HEK293 (cell line): ENCODE measurements at regions not wholly inside any gene's neighbourhood (a gene's known extent, or its start where the extent isn't known, plus 50 kb on each side); places are given as distances from the start of the nearest gene placed in this dataset.

Experiments
- CTCF ChIA-PET: fragments of 350-600 bp; formaldehyde crosslinking; extraction: SDS; loops from one replicate; lab custom pipeline; 2021; ENCODE audit warnings: antibody characterized with exemption; lab: Yijun Ruan, JAX
- POLR2A ChIA-PET: fragments of 300-600 bp; formaldehyde crosslinking; extraction: SDS; loops from one replicate; lab custom pipeline; 2020; ENCODE audit warnings: antibody characterized with exemption, inconsistent platforms; lab: Yijun Ruan, JAX
- H3K27ac ChIP-seq: fragments of 200-500 bp; sonication (Bioruptor generic); 2 replicates; pipeline ENCODE4 v1.5.1; 2014; ENCODE audit warnings: low read depth, low read length, control low read depth, inconsistent platforms; ENCODE audit errors: extremely low read depth
- H3K36me3 ChIP-seq, 2 experiments: fragments of 200-500 bp in 1 of 2; sonication (Bioruptor generic) in 1 of 2; 1 replicate in 1 of 2; 2 replicates in 1 of 2; pipeline ENCODE4 v1.5.1; 2014 to 2017; ENCODE audit warnings: inconsistent platforms in 2 of 2, low read length in 2 of 2; ENCODE audit not compliant: control insufficient read depth in 2 of 2, insufficient read depth in 1 of 2
- H3K4me1 ChIP-seq: fragments of 200-500 bp; sonication (Bioruptor generic); 2 replicates; pipeline ENCODE4 v1.5.1; 2014; ENCODE audit warnings: mild to moderate bottlenecking, low read length, inconsistent platforms; ENCODE audit not compliant: control insufficient read depth, insufficient read depth
- H3K4me3 ChIP-seq: 2 replicates; pipeline ENCODE4 v1.5.1; 2011; ENCODE audit warnings: low read depth, mild to moderate bottlenecking, control low read depth, low read length, moderate library complexity
- H3K9me3 ChIP-seq: fragments of 200-500 bp; sonication (Bioruptor generic); 2 replicates; pipeline ENCODE4 v1.5.1; 2014; ENCODE audit warnings: low read depth, low read length, inconsistent platforms; ENCODE audit not compliant: control insufficient read depth, insufficient read depth
- PRDM6 ChIP-seq: fragments of 450-650 bp; formaldehyde crosslinking; IDR thresholded peaks from 2 replicates; pipeline ENCODE4 v1.5.1; 2017; ENCODE audit warnings: missing biosample characterization, missing genetic modification characterization
- SCRT2 ChIP-seq: fragments of 450-650 bp; formaldehyde crosslinking; IDR thresholded peaks from 2 replicates; pipeline ENCODE4 v1.5.1; 2016; ENCODE audit warnings: missing biosample characterization, missing genetic modification characterization
- TSHZ1 ChIP-seq: fragments of 450-650 bp; formaldehyde crosslinking; IDR thresholded peaks from 2 replicates; pipeline ENCODE4 v1.5.1; 2016; ENCODE audit warnings: missing biosample characterization, missing genetic modification characterization, borderline replicate concordance
- WT1 ChIP-seq: fragments of 450-650 bp; formaldehyde crosslinking; IDR thresholded peaks from 2 replicates; pipeline ENCODE4 v1.5.1; 2016; ENCODE audit warnings: missing biosample characterization, missing genetic modification characterization
- ZBTB20 ChIP-seq: fragments of 450-650 bp; formaldehyde crosslinking; IDR thresholded peaks from 2 replicates; pipeline ENCODE4 v1.5.1; 2016; ENCODE audit warnings: missing biosample characterization, missing genetic modification characterization
- ZBTB8A ChIP-seq: fragments of 450-650 bp; formaldehyde crosslinking; IDR thresholded peaks from 2 replicates; pipeline ENCODE4 v1.5.1; 2016; ENCODE audit warnings: missing biosample characterization, missing genetic modification characterization
- ZFP41 ChIP-seq: fragments of 450-650 bp; formaldehyde crosslinking; IDR thresholded peaks from 2 replicates; pipeline ENCODE4 v1.5.1; 2016; ENCODE audit warnings: missing biosample characterization, missing genetic modification characterization, borderline replicate concordance
- ZIC2 ChIP-seq: fragments of 450-650 bp; formaldehyde crosslinking; IDR thresholded peaks from 2 replicates; pipeline ENCODE4 v1.5.1; 2016; ENCODE audit warnings: missing biosample characterization, missing genetic modification characterization
- ZNF112 ChIP-seq: fragments of 450-650 bp; formaldehyde crosslinking; IDR thresholded peaks from 2 replicates; pipeline ENCODE4 v1.5.0; 2017; ENCODE audit warnings: missing biosample characterization, missing genetic modification characterization
- ZNF133 ChIP-seq: fragments of 450-650 bp; formaldehyde crosslinking; IDR thresholded peaks from 2 replicates; pipeline ENCODE4 v1.5.1; 2016; ENCODE audit warnings: missing biosample characterization, missing genetic modification characterization
- ZNF155 ChIP-seq: fragments of 450-650 bp; formaldehyde crosslinking; IDR thresholded peaks from 2 replicates; pipeline ENCODE4 v1.5.1; 2016; ENCODE audit warnings: missing biosample characterization, missing genetic modification characterization
- ZNF174 ChIP-seq: fragments of 450-650 bp; formaldehyde crosslinking; IDR thresholded peaks from 2 replicates; pipeline ENCODE4 v1.5.0; 2017; ENCODE audit warnings: missing biosample characterization, mild to moderate bottlenecking, missing genetic modification characterization
- ZNF433 ChIP-seq: fragments of 450-650 bp; formaldehyde crosslinking; IDR thresholded peaks from 2 replicates; pipeline ENCODE4 v1.5.1; 2016; ENCODE audit warnings: missing biosample characterization, missing genetic modification characterization, low read depth
- ZNF560 ChIP-seq: fragments of 450-650 bp; formaldehyde crosslinking; IDR thresholded peaks from 2 replicates; pipeline ENCODE4 v1.5.1; 2017; ENCODE audit warnings: missing biosample characterization, missing genetic modification characterization, borderline replicate concordance
- ZNF624 ChIP-seq: fragments of 450-650 bp; formaldehyde crosslinking; IDR thresholded peaks from 2 replicates; pipeline ENCODE4 v1.5.1; 2017; ENCODE audit warnings: missing biosample characterization, missing genetic modification characterization
- ZNF692 ChIP-seq: fragments of 450-650 bp; formaldehyde crosslinking; IDR thresholded peaks from 2 replicates; pipeline ENCODE4 v1.5.1; 2016; ENCODE audit warnings: missing biosample characterization, missing genetic modification characterization
- ZNF785 ChIP-seq: fragments of 450-650 bp; formaldehyde crosslinking; IDR thresholded peaks from 2 replicates; pipeline ENCODE4 v1.5.1; 2016; ENCODE audit warnings: missing biosample characterization, missing genetic modification characterization
- ZNF792 ChIP-seq: fragments of 450-650 bp; formaldehyde crosslinking; IDR thresholded peaks from 2 replicates; pipeline ENCODE4 v1.5.1; 2016; ENCODE audit warnings: missing biosample characterization, missing genetic modification characterization

GRCh38 chr3:63070476-63070810 is 195.2 kb upstream of the CADPS start (continued):
- TF ChIP-seq ZNF692 (tag by site-specific recombination), result no peak

- TF ChIP-seq ZNF792 (tag by site-specific recombination), result no peak
- TF ChIP-seq ZNF155, result no peak
- TF ChIP-seq WT1 (tag by site-specific recombination), result no peak
- no peak for TF ChIP-seq ZBTB20 (tag by site-specific recombination)
- TF ChIP-seq, all 188 proteins: peak for 0
- no peaks in the 10 kb centered on the region for H3K36me3 ChIP-seq
- ChIA-PET CTCF (no interaction called here), POLR2A (no interaction called here)
- H3K27ac ChIP-seq, result no peak overlapping the region
- H3K4me1 ChIP-seq, result no peaks in the 10 kb centered on the region
- H3K4me3 ChIP-seq, result no peak overlapping the region
- no peaks in the 10 kb centered on the region for H3K9me3 ChIP-seq
Measured at GRCh38 chr3:63076357-63076756, 201.1 kb upstream of the CADPS start.

GRCh38 chr3:63086190-63086589 is 191.9 kb upstream of the SYNPR start:
- no peak overlapping the region for H3K4me3 ChIP-seq
- H3K36me3 ChIP-seq, result no peaks in the 10 kb centered on the region
- POLR2A ChIA-PET, result no interaction called here
- no peaks in the 10 kb centered on the region for H3K9me3 ChIP-seq
- TF ChIP-seq ZNF560 (tag by site-specific recombination) (no peak), ZIC2 (tag by site-specific recombination) (no peak), TSHZ1 (no peak), PRDM6 (tag by site-specific recombination) (no peak), ZBTB8A (tag by site-specific recombination) (no peak), ZNF785 (no peak), ZNF433 (no peak), ZFP41 (tag by site-specific recombination) (no peak), SCRT2 (tag by site-specific recombination) (no peak), ZNF174 (no peak), ZNF112 (tag by site-specific recombination) (no peak), ZNF624 (tag by site-specific recombination) (no peak), ZNF133 (tag by site-specific recombination) (no peak)
- no peak overlapping the region for H3K27ac ChIP-seq
- CTCF ChIA-PET, result no interaction called here
- no peaks in the 10 kb centered on the region for H3K4me1 ChIP-seq
